Subcutaneous abdominal adipose tissue (tissue), 5 donors: ENCODE measurements at regions not wholly inside any gene's neighbourhood (a gene's known extent, or its start where the extent isn't known, plus 50 kb on each side); places are given as distances from the start of the nearest gene placed in this dataset.

Experiments
- H3K27ac ChIP-seq: one replicate; pipeline ENCODE4 v1.7.0; 2013; ENCODE audit warnings: low read depth, mild to moderate bottlenecking, inconsistent platforms, low read length, moderate library complexity
- H3K27me3 ChIP-seq, 5 donors: one replicate each; pipeline ENCODE4 v1.7.0; 2013; ENCODE audit warnings: low read length in 5 of 5, inconsistent platforms in 1 of 5; ENCODE audit not compliant: control insufficient read depth in 5 of 5, insufficient read depth in 4 of 5
- H3K36me3 ChIP-seq, 5 donors: one replicate each; pipeline ENCODE4 v1.7.0; 2013; ENCODE audit warnings: low read length in 5 of 5; ENCODE audit not compliant: control insufficient read depth in 5 of 5, insufficient read depth in 5 of 5
- H3K4me1 ChIP-seq, 5 donors: one replicate each; pipeline ENCODE4 v1.7.0; 2013; ENCODE audit warnings: low read length in 5 of 5, mild to moderate bottlenecking in 3 of 5, moderate library complexity in 1 of 5; ENCODE audit not compliant: control insufficient read depth in 5 of 5, insufficient read depth in 5 of 5
- H3K4me3 ChIP-seq, 5 donors: one replicate each; pipeline ENCODE4 v1.7.0; 2013; ENCODE audit warnings: low read length in 5 of 5, low read depth in 1 of 5
- H3K9ac ChIP-seq, 5 donors: one replicate each; pipeline ENCODE4 v1.7.0; 2013; ENCODE audit warnings: low read length in 5 of 5, mild to moderate bottlenecking in 4 of 5, moderate library complexity in 3 of 5
- H3K9me3 ChIP-seq, 5 donors: one replicate each; pipeline ENCODE4 v1.7.0; 2013; ENCODE audit warnings: low read length in 5 of 5; ENCODE audit not compliant: control insufficient read depth in 5 of 5
- donor health status: healthy.
- donor health status: healthy.
- donor health status: healthy.
- donor health status: healthy.
- donor health status: healthy.

DNA sequence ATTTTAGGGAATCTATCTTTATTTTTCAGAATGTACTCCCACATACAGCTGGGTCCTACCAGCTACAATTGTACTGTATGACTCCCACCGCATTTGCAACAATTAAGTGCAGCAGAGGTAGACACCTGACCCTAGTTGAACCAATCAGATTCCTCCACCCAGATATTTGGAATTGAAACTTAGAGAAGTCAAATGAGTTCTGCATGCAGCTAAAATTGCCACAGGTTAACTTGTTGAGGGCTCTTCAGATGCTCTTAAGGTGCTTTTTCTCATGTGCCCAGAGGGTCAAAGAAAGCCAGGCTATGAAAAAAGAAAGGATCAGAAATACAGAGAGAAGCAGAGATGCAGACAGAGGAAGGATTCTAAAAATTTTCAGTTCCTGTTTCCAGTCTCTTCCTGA is 68.0 kb upstream of the TES start:
- no peaks in the 10 kb centered on the region for H3K36me3 ChIP-seq
- H3K27ac ChIP-seq = no peak overlapping the region
- H3K9ac ChIP-seq = no peak overlapping the region
- no peaks in the 10 kb centered on the region for H3K27me3 ChIP-seq
- peaks cover 0 to 15% (median 9%) of the 10 kb centered on the region in 5 donors for H3K4me1 ChIP-seq
- no peaks in the 10 kb centered on the region for H3K9me3 ChIP-seq
- no peak overlapping the region for H3K4me3 ChIP-seq

DNA sequence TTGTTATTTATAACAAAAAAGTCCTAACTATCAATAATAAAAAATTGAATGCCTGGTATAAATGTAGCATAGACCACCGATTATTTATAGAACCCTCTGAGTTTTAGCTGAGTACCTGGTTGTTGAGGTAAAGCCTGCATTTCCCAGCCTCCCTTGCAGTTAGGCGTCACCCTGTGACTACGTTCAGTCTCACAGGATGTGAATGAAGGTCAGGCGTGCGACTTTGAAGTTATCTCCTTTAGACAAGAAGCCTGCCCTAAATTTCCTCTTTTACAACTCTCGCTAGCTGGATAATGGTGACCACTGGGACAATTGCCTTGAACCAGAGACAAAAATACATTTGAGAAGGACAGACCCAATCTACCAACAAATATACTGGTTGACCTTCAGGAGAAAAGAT is 67.5 kb upstream of the TES start:
- Histone ChIP-seq H3K4me1 (peaks cover 0 to 15% (median 9%) of the 10 kb centered on the region in 5 donors), H3K27ac (no peak overlapping the region), H3K9me3 (no peaks in the 10 kb centered on the region)

DNA sequence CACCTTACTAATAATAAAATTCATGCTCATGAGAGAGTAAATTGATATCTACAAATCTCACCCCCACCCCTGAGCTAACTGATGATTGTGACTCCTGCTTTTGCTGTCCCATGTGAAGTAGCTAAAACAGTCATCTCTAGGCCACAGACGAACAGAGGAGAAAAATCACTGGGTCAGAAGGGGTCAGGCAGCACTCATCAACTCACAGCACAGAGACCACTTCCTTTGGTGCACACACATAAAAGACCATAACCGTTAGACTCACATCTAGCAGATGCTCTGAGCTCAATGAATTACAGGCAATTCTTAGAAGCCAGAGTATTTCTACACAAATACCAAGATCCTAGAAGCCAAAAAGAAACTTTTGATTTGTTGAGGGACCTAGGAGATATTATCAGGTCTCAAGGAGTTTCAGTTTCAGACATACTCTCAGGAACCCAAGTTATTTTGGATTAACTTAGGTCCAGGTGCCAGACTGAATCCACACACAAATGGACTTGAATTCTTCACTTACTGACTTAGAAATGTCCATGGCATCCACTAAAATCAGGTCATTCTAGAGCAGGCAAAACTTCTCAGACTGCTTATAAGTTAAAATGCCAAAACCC is 65.0 kb upstream of the TES start:
- Histone ChIP-seq H3K27ac (no peak overlapping the region), H3K9ac (no peak overlapping the region), H3K4me3 (no peak overlapping the region), H3K27me3 (no peaks in the 10 kb centered on the region), H3K4me1 (no peaks in the 10 kb centered on the region), H3K9me3 (no peaks in the 10 kb centered on the region), H3K36me3 (no peaks in the 10 kb centered on the region)

More for the DNA sequence above, 67.5 kb upstream of the TES start:
- Histone ChIP-seq H3K4me3 (no peak overlapping the region), H3K9ac (no peak overlapping the region), H3K27me3 (no peaks in the 10 kb centered on the region), H3K36me3 (no peaks in the 10 kb centered on the region)

DNA sequence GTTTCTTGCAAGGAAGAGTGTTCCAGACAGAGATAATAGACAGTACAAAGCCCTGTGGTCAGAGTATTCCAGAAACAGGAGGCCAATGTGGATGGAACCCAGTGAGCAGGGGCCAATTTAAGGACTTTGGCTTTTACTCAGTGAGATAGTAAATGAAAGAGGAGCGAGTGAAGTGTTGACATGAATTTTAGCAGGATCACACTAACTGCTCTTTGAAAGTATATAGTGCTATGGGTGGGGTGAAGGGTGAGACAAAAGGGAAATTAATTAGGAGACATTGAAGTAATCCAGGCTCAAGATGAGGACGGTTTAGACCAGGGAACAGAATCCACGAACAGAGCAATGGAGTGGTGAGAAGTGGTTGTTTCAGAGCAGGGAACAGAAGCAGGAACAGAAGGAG is 62.2 kb upstream of the TES start:
- no peaks in the 10 kb centered on the region for H3K4me1 ChIP-seq
- H3K9me3 ChIP-seq = no peaks in the 10 kb centered on the region
- H3K27ac ChIP-seq = no peak overlapping the region
- H3K4me3 ChIP-seq = no peak overlapping the region
- no peaks in the 10 kb centered on the region for H3K27me3 ChIP-seq
- no peak overlapping the region for H3K9ac ChIP-seq
- H3K36me3 ChIP-seq = no peaks in the 10 kb centered on the region

DNA sequence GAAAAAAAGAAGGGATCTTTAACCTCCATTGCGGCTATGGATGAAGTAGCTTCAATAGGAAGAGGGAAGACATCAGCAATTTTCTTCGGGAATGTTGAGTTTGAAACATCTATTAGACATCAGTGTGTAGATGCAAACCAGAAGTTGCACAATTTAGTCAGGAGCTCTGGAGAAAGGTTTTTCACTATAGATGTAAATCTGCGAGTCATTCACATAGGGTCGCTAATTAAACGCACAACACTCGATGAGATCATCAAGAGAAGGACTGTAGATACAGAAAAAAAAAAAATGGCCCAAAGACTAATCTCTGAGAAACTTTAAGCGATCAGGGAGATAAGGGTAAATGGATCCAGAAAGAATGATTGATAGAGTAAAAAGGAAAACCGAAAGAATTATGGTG is 61.7 kb upstream of the TES start:
- no peak overlapping the region for H3K27ac ChIP-seq
- H3K4me1 ChIP-seq = no peaks in the 10 kb centered on the region
- no peaks in the 10 kb centered on the region for H3K27me3 ChIP-seq
- H3K36me3 ChIP-seq = no peaks in the 10 kb centered on the region
- H3K4me3 ChIP-seq = no peak overlapping the region
- H3K9ac ChIP-seq = no peak overlapping the region
- H3K9me3 ChIP-seq = no peaks in the 10 kb centered on the region

DNA sequence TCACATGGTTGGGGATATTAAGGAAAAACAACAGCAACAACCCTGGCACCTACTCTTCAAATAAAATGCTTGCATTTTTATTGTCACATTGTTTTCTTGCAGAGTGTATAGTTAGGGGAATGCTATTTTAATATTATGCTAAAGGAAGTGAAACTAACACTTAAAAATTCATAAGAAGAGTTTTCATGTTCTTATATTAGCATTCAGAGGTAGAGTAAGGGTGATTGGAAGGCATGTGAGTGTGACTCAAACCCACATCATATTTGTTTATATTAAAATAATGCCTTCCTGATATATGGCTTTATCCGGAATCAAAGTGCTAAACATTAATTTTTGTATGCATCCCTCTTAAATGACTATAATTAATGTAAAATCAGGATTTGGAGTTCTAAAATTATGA is 59.8 kb upstream of the TES start:
- Histone ChIP-seq H3K4me3 (no peak overlapping the region), H3K9me3 (no peaks in the 10 kb centered on the region), H3K4me1 (no peaks in the 10 kb centered on the region), H3K27me3 (no peaks in the 10 kb centered on the region), H3K9ac (no peak overlapping the region), H3K27ac (no peak overlapping the region), H3K36me3 (no peaks in the 10 kb centered on the region)

DNA sequence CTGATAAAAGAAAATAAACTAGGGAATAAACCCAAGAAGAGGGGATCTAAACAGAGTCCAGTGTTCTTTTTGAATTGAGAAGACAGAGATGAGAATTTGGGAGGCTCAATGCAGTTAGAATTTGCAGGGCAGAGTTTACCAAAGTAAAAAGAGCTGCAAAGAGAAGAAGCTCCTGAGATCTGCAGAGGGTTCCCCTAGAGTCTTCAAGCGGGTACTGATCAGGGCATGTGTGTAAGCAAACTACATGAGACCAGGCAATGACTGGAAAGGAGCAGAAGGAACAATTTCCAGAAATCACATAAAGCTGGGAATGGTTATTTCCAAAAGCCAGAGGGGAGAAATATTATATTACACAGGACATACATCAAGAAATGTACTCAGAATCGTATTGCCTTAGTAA is 58.1 kb upstream of the TES start:
- no peaks in the 10 kb centered on the region for H3K4me1 ChIP-seq
- no peak overlapping the region for H3K9ac ChIP-seq
- H3K4me3 ChIP-seq = no peak overlapping the region
- H3K9me3 ChIP-seq = no peaks in the 10 kb centered on the region
- no peak overlapping the region for H3K27ac ChIP-seq
- no peaks in the 10 kb centered on the region for H3K36me3 ChIP-seq
- no peaks in the 10 kb centered on the region for H3K27me3 ChIP-seq

DNA sequence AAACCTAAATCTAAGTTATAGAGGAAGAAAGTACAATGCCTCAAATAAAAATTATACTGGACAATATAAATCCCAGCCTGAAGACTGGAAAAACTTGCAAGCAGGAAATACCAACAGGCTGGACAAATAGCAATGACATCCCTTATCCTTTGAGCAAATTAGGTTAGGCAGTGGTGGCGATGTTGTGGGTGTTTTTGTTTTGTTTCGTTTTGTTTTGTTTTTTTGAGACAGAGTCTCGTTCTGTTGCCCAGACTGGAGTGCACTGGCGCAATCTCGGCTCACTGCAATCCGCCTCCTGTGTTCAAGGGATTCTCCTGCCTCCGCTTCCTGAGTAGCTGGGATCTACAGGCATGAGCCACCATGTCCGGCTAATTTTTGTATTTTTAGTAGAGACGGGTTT is 57.3 kb upstream of the TES start:
- no peak overlapping the region for H3K9ac ChIP-seq
- no peaks in the 10 kb centered on the region for H3K27me3 ChIP-seq
- no peaks in the 10 kb centered on the region for H3K9me3 ChIP-seq
- no peak overlapping the region for H3K4me3 ChIP-seq
- H3K36me3 ChIP-seq = no peaks in the 10 kb centered on the region
- no peak overlapping the region for H3K27ac ChIP-seq
- no peaks in the 10 kb centered on the region for H3K4me1 ChIP-seq

DNA sequence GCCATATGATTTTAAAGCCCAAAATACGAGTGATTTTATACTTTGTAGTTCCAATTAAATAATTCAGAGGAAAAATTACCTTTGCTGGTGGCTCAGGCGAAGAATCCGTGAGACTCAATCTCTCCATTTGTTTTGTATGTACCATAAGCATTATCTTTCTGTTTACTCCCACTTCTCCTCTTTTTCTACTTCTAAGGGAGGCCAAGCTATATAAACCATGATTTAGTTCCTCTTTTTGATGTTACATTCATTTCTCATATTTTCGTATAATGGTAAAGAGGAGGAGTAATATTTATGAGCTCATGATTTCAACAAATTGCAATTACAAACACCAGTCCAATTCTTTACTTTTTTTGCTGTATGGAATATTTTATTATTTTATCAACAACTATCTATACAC is 50.6 kb upstream of the TES start:
- Histone ChIP-seq H3K9me3 (no peaks in the 10 kb centered on the region), H3K36me3 (no peaks in the 10 kb centered on the region), H3K27me3 (no peaks in the 10 kb centered on the region), H3K27ac (no peak overlapping the region), H3K4me3 (no peak overlapping the region), H3K4me1 (no peaks in the 10 kb centered on the region), H3K9ac (no peak overlapping the region)
